Upper lobe of left lung (tissue), 6 donors: ENCODE measurements at regions not wholly inside any gene's neighbourhood (a gene's known extent, or its start where the extent isn't known, plus 50 kb on each side); places are given as distances from the start of the nearest gene placed in this dataset.
"Not testable (repeated sequence)": the region's sequence is repeated elsewhere in the genome, so short reads cannot be mapped to it uniquely, and the experiment has no call there.

Experiments
- ATAC-seq, 2 donors: fragments of 200-7000 bp; cut with Tn5 transposase; one replicate each; pipeline ENCODE4 v1.9.1; 2022; ENCODE audit warnings: mild to moderate bottlenecking in 2 of 2, moderate library complexity in 2 of 2; ENCODE audit not compliant: low FRiP score in 2 of 2
- DNase-seq, 2 donors: peaks; one replicate each; pipeline ENCODE4 v3.0.0-alpha.2; 2019 to 2020
- H3K27ac ChIP-seq, 4 donors: fragments of 200-600 bp; sonication (generic); one replicate each; pipeline ENCODE4 v1.5.1; 2016 to 2019
- H3K27me3 ChIP-seq, 4 donors: fragments of 200-600 bp; sonication (generic); one replicate each; pipeline ENCODE4 v1.5.1; 2017 to 2019
- H3K36me3 ChIP-seq, 4 donors: fragments of 200-600 bp; sonication (generic); one replicate each; pipeline ENCODE4 v1.5.1; 2016 to 2019
- H3K4me1 ChIP-seq, 4 donors: fragments of 200-600 bp; sonication (generic); one replicate each; pipeline ENCODE4 v1.5.1; 2018 to 2019
- H3K4me3 ChIP-seq, 4 donors: fragments of 200-600 bp; sonication (generic); one replicate each; pipeline ENCODE4 v1.5.1; 2017 to 2019; ENCODE audit warnings: mild to moderate bottlenecking in 2 of 4, moderate library complexity in 1 of 4
- H3K9me3 ChIP-seq, 4 donors: fragments of 200-600 bp; sonication (generic); one replicate each; pipeline ENCODE4 v1.5.1; 2018 to 2019
- EP300 ChIP-seq, 4 donors: sonication (generic); formaldehyde crosslinking; IDR thresholded peaks; one replicate each; pipeline ENCODE4 v1.5.1; 2017; ENCODE audit warnings: antibody characterized with exemption in 4 of 4, control low read depth in 2 of 4
- POLR2A ChIP-seq, 4 donors: fragments of 450-650 bp; IDR thresholded peaks; one replicate each; pipeline ENCODE4 v1.5.1; 2016 to 2017; ENCODE audit warnings: antibody characterized with exemption in 4 of 4, mild to moderate bottlenecking in 2 of 4
- POLR2AphosphoS5 ChIP-seq, 2 donors: sonication (generic); formaldehyde crosslinking; IDR thresholded peaks; one replicate each; pipeline ENCODE4 v1.5.1; 2017; ENCODE audit warnings: antibody characterized with exemption in 2 of 2
- WGBS, 2 donors: methylation state at CpG; one replicate each; pipeline ENCODE4 v1.1.5; 2017 to 2018; 5-methylcytosine and 5-hydroxymethylcytosine counted together
- TF ChIP-seq, protein P1 (sequence below), 6 experiments: fragments of 450-650 bp in 4 of 6; fragments of 200-600 bp in 2 of 6; sonication (generic) in 2 of 6; IDR thresholded peaks; one replicate each; pipeline ENCODE4 v1.5.1; 2016 to 2019; ENCODE audit warnings: antibody characterized with exemption in 6 of 6
- donor health status: DM: no; HTN: no; CAD: no; lungs with moderate emphysema.
- donor health status: DM: no; HTN: yes; CAD: no; lungs with severe emphysema.

DNA sequence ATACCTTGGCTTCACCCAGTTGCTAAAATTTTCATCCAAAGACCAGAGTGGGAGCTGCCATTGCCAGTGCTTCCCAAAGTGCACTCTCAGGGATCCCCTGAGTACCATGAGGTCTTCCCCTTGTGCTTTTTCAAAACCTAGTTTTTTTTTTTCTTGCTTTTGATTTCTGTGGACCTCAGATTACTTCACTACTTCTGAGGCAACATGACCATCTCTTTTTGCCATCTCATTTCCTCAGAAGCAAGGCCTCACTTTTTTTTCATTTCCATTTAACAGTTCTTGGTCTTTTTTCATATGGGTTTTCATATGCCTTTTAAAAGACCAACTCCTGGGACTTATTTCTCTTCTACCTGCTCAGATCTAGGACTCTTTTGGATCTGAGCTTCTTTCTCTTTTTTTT is 64.1 kb upstream of the MMS22L start:
- Histone ChIP-seq H3K4me3 (no peak overlapping the region), H3K9me3 (no peaks in the 10 kb centered on the region), H3K36me3 (no peaks in the 10 kb centered on the region), H3K27me3 (no peaks in the 10 kb centered on the region), H3K4me1 (no peaks in the 10 kb centered on the region), H3K27ac (no peak overlapping the region)
- TF ChIP-seq POLR2AphosphoS5 (IDR thresholded peaks at IDR 0.05): no peak
- TF ChIP-seq, protein P1, sequence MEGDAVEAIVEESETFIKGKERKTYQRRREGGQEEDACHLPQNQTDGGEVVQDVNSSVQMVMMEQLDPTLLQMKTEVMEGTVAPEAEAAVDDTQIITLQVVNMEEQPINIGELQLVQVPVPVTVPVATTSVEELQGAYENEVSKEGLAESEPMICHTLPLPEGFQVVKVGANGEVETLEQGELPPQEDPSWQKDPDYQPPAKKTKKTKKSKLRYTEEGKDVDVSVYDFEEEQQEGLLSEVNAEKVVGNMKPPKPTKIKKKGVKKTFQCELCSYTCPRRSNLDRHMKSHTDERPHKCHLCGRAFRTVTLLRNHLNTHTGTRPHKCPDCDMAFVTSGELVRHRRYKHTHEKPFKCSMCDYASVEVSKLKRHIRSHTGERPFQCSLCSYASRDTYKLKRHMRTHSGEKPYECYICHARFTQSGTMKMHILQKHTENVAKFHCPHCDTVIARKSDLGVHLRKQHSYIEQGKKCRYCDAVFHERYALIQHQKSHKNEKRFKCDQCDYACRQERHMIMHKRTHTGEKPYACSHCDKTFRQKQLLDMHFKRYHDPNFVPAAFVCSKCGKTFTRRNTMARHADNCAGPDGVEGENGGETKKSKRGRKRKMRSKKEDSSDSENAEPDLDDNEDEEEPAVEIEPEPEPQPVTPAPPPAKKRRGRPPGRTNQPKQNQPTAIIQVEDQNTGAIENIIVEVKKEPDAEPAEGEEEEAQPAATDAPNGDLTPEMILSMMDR (IDR thresholded peaks at IDR 0.05): no peak
- DNase-seq: no peak
- ATAC-seq: no peak

DNA sequence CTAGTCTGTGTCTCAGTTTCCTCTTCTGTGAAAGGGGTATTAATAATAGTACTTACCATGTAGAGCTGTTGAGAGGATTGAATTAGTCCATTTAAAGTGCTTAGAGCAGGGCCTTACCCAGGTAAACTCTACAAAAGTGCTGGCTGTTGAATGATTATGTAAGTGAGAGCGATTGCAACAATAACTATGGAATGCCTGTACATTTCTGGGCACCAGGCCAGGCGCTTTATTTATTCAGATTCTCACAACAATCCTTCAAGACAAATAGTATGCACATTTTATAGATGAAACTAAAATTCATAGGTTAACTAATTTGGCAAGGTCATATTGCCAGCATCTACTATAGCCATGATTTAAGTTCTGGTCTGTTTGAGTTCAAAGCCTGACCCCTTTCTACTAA is 78.3 kb upstream of the MMS22L start:
- WGBS, 2 donors: 47 to 53% methylated on average over 2 of the region's 2 CpGs
- no peak overlapping the region for H3K4me3 ChIP-seq
- no peaks in the 10 kb centered on the region for H3K4me1 ChIP-seq
- H3K36me3 ChIP-seq: no peaks in the 10 kb centered on the region
- no peaks in the 10 kb centered on the region for H3K9me3 ChIP-seq
- TF ChIP-seq POLR2AphosphoS5 (IDR thresholded peaks at IDR 0.05): no peak
- TF ChIP-seq POLR2A (IDR thresholded peaks at IDR 0.05): no peak
- TF ChIP-seq, protein P1 (IDR thresholded peaks at IDR 0.05): no peak
- TF ChIP-seq EP300 (IDR thresholded peaks at IDR 0.05): no peak
- no peak for ATAC-seq
- H3K27ac ChIP-seq: no peak overlapping the region
- no peak for DNase-seq
- H3K27me3 ChIP-seq: no peaks in the 10 kb centered on the region

DNA sequence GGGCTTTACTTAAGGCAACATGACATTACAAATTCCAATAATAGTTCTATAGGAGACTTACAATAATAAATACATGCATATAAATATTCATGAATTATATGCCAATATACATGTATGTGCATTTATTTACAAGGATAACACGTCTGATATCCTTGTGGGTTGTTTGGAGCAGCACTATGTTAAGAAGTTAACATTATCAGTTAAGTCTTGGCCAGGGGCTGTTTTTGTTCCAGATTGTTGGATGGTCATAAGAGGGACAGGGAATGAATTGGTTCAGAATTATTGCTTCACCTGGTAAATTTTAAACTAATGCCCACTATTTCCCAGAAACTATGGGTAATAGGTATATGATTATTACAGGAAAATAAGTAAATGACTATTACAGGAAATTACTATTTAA is 81.3 kb upstream of the MMS22L start:
- Histone ChIP-seq H3K36me3 (no peaks in the 10 kb centered on the region), H3K27ac (no peak overlapping the region), H3K27me3 (no peaks in the 10 kb centered on the region), H3K4me3 (no peak overlapping the region), H3K4me1 (no peaks in the 10 kb centered on the region), H3K9me3 (no peaks in the 10 kb centered on the region)
- ATAC-seq: no peak
- no peak for DNase-seq
- TF ChIP-seq EP300 (IDR thresholded peaks at IDR 0.05): no peak
- TF ChIP-seq, protein P1 (IDR thresholded peaks at IDR 0.05): no peak
- WGBS, 2 donors: 73 to 83% methylated on average over 1 of the region's 1 CpG

DNA sequence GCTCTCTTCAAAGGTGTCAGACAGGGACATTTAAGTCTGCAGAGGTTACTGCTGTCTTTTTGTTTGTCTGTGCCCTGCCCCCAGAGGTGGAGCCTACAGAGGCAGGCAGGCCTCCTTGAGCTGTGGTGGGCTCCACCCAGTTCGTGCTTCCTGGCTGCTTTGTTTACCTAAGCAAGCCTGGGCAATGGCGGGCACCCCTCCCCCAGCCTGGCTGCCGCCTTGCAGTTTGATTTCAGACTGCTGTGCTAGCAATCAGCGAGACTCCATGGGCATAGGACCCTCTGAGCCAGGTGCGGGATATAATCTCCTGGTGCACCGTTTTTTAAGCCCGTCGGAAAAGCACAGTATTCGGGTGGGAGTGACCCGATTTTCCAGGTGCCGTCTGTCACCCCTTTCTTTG is 99.1 kb upstream of the MMS22L start:
- not testable (repeated sequence) for H3K9me3 ChIP-seq, H3K27ac ChIP-seq, ATAC-seq, H3K4me1 ChIP-seq, H3K27me3 ChIP-seq, H3K36me3 ChIP-seq, H3K4me3 ChIP-seq
- 90% methylated on average over 11 of the region's 11 CpGs; no CpG with 5 or more reads in 1 of the 2 donors for whole genome bisulfite sequencing, 2 donors
- peak in 1 of 2 donors; percentile 43 for DNase-seq

DNA sequence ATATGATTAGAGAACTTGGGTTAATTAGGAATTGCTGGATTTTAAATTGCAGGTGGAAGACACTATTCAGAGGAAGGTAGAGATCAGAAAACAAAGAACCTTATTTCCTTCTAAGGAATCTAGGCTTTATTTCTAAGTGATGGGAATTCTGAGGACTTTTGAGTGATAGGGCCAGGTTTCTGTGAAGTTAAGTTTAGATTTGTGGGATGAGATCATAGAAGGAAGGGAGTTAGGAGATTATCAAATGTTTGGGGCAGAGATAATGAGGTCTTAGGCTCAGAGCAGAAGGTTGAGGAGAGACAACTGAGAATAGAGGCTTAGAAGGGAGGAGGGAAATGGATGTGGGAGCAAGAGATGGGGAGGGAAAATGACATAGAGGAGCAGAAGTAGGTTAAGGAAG is 109.7 kb upstream of the MMS22L start:
- TF ChIP-seq POLR2AphosphoS5 (IDR thresholded peaks at IDR 0.05) (no peak), POLR2A (IDR thresholded peaks at IDR 0.05) (no peak), EP300 (IDR thresholded peaks at IDR 0.05) (no peak)
- no peaks in the 10 kb centered on the region for H3K27me3 ChIP-seq
- H3K36me3 ChIP-seq: no peaks in the 10 kb centered on the region
- H3K4me1 ChIP-seq: no peaks in the 10 kb centered on the region
- H3K4me3 ChIP-seq: no peak overlapping the region
- no peaks in the 10 kb centered on the region for H3K9me3 ChIP-seq
- H3K27ac ChIP-seq: no peak overlapping the region
- DNase-seq (no peak), ATAC-seq (no peak)

DNA sequence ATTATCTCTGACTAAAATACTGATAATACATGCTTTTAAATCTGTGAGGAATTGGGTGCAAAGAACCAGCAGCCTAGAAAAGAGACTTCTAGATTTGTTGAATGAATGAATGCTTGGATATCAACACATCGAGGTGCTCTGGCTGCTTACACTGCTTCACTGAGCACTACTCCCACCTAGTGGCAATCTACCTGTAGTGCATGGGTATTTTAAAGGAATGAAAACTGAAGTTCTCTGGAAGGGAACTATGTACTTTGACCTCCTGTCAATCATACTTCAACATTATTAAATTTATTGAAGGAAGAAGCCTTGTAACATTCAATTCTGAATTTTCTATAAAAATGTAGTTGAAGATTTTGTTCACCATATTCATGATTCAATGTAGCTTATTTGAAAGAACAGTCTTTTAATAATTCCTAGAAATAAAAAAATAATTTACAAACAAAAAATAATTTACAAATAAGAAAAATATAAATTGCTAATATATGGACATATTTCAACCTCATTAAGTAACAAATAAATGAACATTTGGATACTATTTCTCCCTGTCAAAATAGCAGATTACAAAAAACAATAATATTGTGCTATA is 111.2 kb upstream of the MMS22L start:
- TF ChIP-seq EP300 (IDR thresholded peaks at IDR 0.05): no peak
- TF ChIP-seq, protein P1 (IDR thresholded peaks at IDR 0.05): peak; percentile 75 to 88 (median 82)

More for the DNA sequence above, 111.2 kb upstream of the MMS22L start:
- Histone ChIP-seq H3K27ac (no peak overlapping the region), H3K27me3 (no peaks in the 10 kb centered on the region), H3K4me1 (no peaks in the 10 kb centered on the region), H3K36me3 (no peaks in the 10 kb centered on the region), H3K9me3 (no peaks in the 10 kb centered on the region), H3K4me3 (no peak overlapping the region)
- 0% methylated on average over 1 of the region's 1 CpG for WGBS, 2 donors
- DNase-seq (peak in 1 of 2 donors; percentile 36), ATAC-seq (peak in 1 of 2 donors; percentile 87)
